ENCODE measurements at regions not wholly inside any gene's neighbourhood (a gene's known extent, or its start where the extent isn't known, plus 50 kb on each side); places are given as distances from the start of the nearest gene placed in this dataset.

DNA sequence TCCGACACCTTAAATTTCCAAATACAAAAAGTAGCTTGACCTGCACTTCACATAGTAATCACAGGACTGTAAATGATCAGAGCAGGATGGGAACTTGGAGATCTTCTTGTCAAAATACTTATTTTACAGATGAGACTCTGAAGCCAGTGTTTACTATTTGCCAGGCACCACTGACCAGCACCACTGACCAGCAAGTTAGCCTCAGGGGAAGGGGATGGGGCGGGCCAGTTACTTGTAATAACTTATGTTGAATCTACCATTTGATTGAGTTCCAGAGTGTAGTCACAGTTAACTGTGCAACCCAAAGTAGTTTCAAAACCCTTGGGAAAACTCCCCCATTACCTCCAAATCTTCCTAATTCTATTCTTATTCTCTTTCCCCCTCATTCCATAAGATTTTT lies 278.4 kb downstream of the PCNX1 start:
- H3K4me1 ChIP-seq (ENCODE audit: control insufficient read depth in 4 of 4, insufficient read depth in 4 of 4, low read length in 3 of 4): no peaks in the 10 kb centered on the region
- H3K9me3 ChIP-seq (ENCODE audit: control insufficient read depth in 4 of 4, low read length in 3 of 4): no peaks in the 10 kb centered on the region
- no peak overlapping the region for H3K9ac ChIP-seq (ENCODE audit: low read depth in 1 of 2, low read length in 2 of 2)
- H3K27me3 ChIP-seq (ENCODE audit: control insufficient read depth in 4 of 4, insufficient read depth in 4 of 4, low read length in 3 of 4): no peaks in the 10 kb centered on the region
- 98% methylated on average over 2 of the region's 2 CpGs for WGBS
- H3K4me3 ChIP-seq (ENCODE audit: low read depth in 1 of 3, low read length in 3 of 3): no peak overlapping the region
- H3K27ac ChIP-seq (ENCODE audit: low read depth in 1 of 2, low read length in 2 of 2): no peak overlapping the region
- TF ChIP-seq HNF4G (IDR thresholded peaks at IDR 0.05) (no peak), CTCF (IDR thresholded peaks at IDR 0.05; ENCODE audit: low read depth, low read length, missing input control) (no peak), ZBTB33 (IDR thresholded peaks at IDR 0.05) (no peak), EGR1 (IDR thresholded peaks at IDR 0.05; ENCODE audit: low read depth in 2 of 2) (no peak), JUND (IDR thresholded peaks at IDR 0.05) (no peak), TAF1 (conservative IDR thresholded peaks at IDR 0.05) (no peak), FOXA1 (IDR thresholded peaks at IDR 0.05) (no peak), MAX (IDR thresholded peaks at IDR 0.05) (no peak), HNF4A (conservative IDR thresholded peaks at IDR 0.05) (no peak), RAD21 (IDR thresholded peaks at IDR 0.05) (no peak)
- H3K36me3 ChIP-seq (ENCODE audit: control insufficient read depth in 4 of 4, insufficient read depth in 3 of 4, low read depth in 1 of 4, low read length in 3 of 4): no peaks in the 10 kb centered on the region
- DNase-seq (ENCODE audit: low spot score): no peak

DNA sequence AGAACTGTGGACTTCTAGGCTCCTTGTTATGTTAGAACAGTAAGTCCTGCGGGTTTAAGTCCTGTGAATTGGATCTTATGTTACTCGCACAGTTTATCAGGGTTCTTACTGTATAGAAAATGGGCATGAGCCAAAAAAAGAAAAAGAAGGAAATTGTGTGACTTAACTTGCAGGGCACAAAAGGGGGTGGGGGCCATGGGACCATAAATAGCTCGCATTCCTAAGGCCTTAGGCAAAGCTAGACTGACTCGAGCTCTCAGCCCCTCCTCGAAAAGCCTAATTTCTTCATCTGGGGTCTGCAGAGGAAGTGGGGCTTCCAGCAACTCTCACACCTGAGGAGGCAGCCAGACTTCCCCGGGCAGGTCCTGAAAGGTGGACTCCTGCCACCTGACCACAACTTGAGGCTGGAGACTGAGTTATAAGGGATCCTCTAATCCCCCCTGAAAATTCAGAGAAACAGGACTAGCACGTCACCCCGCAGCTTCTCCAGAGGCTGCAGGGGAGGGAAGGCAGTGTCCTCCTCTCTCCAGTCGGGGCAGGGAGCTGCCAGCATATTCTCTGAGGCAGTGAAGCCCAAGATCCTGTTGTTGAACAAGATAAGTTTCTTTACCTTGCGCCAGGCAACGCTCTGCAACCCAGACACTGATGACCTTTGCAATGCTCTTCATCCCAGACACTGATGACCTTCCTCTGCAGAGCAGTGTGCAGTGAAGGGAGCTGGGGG lies 280.5 kb downstream of the PCNX1 start:
- Histone ChIP-seq H3K9ac (ENCODE audit: low read depth in 1 of 2, low read length in 2 of 2) (no peak overlapping the region), H3K27ac (ENCODE audit: low read depth in 1 of 2, low read length in 2 of 2) (no peak overlapping the region), H3K9me3 (ENCODE audit: control insufficient read depth in 4 of 4, low read length in 3 of 4) (no peaks in the 10 kb centered on the region), H3K4me3 (ENCODE audit: low read depth in 1 of 3, low read length in 3 of 3) (no peak overlapping the region), H3K36me3 (ENCODE audit: control insufficient read depth in 4 of 4, insufficient read depth in 3 of 4, low read depth in 1 of 4, low read length in 3 of 4) (no peaks in the 10 kb centered on the region), H3K27me3 (ENCODE audit: control insufficient read depth in 4 of 4, insufficient read depth in 4 of 4, low read length in 3 of 4) (no peaks in the 10 kb centered on the region), H3K4me1 (ENCODE audit: control insufficient read depth in 4 of 4, insufficient read depth in 4 of 4, low read length in 3 of 4) (no peaks in the 10 kb centered on the region)
- 70% methylated on average over 11 of the region's 11 CpGs for WGBS
- DNase-seq (ENCODE audit: low spot score): no peak
- no peak for TF ChIP-seq MAX (IDR thresholded peaks at IDR 0.05)
- no peak for TF ChIP-seq NR2F2 (IDR thresholded peaks at IDR 0.05)
- no peak for TF ChIP-seq HNF4G (IDR thresholded peaks at IDR 0.05)
- TF ChIP-seq FOXA2 (IDR thresholded peaks at IDR 0.05): no peak
- no peak for TF ChIP-seq FOXA1 (IDR thresholded peaks at IDR 0.05)
- no peak for TF ChIP-seq ZBTB33 (IDR thresholded peaks at IDR 0.05)
- TF ChIP-seq, protein P1, sequence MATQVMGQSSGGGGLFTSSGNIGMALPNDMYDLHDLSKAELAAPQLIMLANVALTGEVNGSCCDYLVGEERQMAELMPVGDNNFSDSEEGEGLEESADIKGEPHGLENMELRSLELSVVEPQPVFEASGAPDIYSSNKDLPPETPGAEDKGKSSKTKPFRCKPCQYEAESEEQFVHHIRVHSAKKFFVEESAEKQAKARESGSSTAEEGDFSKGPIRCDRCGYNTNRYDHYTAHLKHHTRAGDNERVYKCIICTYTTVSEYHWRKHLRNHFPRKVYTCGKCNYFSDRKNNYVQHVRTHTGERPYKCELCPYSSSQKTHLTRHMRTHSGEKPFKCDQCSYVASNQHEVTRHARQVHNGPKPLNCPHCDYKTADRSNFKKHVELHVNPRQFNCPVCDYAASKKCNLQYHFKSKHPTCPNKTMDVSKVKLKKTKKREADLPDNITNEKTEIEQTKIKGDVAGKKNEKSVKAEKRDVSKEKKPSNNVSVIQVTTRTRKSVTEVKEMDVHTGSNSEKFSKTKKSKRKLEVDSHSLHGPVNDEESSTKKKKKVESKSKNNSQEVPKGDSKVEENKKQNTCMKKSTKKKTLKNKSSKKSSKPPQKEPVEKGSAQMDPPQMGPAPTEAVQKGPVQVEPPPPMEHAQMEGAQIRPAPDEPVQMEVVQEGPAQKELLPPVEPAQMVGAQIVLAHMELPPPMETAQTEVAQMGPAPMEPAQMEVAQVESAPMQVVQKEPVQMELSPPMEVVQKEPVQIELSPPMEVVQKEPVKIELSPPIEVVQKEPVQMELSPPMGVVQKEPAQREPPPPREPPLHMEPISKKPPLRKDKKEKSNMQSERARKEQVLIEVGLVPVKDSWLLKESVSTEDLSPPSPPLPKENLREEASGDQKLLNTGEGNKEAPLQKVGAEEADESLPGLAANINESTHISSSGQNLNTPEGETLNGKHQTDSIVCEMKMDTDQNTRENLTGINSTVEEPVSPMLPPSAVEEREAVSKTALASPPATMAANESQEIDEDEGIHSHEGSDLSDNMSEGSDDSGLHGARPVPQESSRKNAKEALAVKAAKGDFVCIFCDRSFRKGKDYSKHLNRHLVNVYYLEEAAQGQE (IDR thresholded peaks at IDR 0.05): no peak
- TF ChIP-seq TAF1 (conservative IDR thresholded peaks at IDR 0.05): no peak
- no peak for TF ChIP-seq ATF3 (IDR thresholded peaks at IDR 0.05)
- TF ChIP-seq HNF4A (conservative IDR thresholded peaks at IDR 0.05): no peak
- no peak for TF ChIP-seq GABPA (IDR thresholded peaks at IDR 0.05 in 1 of 2, conservative IDR thresholded peaks at IDR 0.05 in 1 of 2)
